Uterus (tissue), 2 donors: ENCODE measurements at regions not wholly inside any gene's neighbourhood (a gene's known extent, or its start where the extent isn't known, plus 50 kb on each side); places are given as distances from the start of the nearest gene placed in this dataset.

Experiments
- CTCF ChIP-seq, 4 experiments: fragments of 200-600 bp in 2 of 4; fragments of 450-650 bp in 2 of 4; sonication (generic) in 2 of 4; IDR thresholded peaks; one replicate each; pipeline ENCODE4 v1.5.1; 2016 to 2019; ENCODE audit warnings: antibody characterized with exemption in 4 of 4, mild to moderate bottlenecking in 2 of 4, moderate library complexity in 1 of 4
- POLR2A ChIP-seq, 2 donors: fragments of 450-650 bp; IDR thresholded peaks; one replicate each; pipeline ENCODE4 v1.6.1; 2016; ENCODE audit warnings: antibody characterized with exemption in 2 of 2, mild to moderate bottlenecking in 1 of 2, moderate library complexity in 1 of 2

DNA sequence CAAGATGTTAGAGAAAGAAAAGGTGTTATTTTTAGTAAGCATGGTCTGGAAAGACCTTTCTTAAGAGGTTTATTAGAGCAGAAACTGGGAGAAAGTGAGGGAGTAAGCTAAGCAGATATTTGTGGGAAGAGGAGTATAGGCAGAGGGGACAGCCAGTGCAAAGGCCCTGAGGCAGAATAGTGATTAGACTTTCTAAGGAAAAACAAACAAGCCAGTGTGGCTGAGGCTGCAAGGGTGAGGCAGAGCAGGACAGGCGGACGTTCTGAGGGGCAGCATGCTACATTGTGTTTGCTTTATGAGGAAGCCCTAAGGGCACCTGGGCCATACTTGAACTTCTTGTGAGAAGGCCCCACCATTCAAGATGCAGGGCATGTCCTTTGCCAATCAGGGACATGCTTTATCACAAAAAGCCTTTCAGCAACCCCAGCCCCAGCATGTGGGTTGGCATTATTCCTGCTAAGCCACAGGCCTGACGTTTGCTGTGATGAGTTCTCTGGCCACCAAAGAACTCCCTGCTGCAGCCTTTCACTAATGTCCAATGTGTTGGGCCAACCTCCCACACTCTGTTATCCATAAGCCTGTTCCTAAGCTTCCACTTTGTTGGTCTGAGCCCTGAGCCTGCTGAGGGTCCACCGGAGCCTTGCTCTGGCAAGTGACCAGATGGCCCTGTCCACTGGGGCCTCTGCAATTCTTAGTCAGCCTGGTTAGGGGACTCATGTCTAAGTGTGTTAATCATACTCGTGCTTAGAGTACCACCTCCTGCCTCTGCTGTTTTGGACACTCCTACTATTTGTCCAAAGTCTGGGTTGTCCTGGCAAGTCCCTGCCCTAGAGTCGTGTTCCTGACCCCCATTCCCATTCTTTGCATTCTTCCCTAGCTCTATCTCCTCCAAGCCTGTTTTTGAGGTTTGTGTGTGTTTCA lies 209.9 kb upstream of the CTNNB1 start:
- TF ChIP-seq POLR2A (IDR thresholded peaks at IDR 0.05) (no peak), CTCF (IDR thresholded peaks at IDR 0.05) (no peak)
